GM21529 (cell line): ENCODE measurements at regions not wholly inside any gene's neighbourhood (a gene's known extent, or its start where the extent isn't known, plus 50 kb on each side); places are given as distances from the start of the nearest gene placed in this dataset.
"Not testable (repeated sequence)": the region's sequence is repeated elsewhere in the genome, so short reads cannot be mapped to it uniquely, and the experiment has no call there.

Source experiments
- ATAC-seq: cut with Tn5 transposase; IDR thresholded peaks from one replicate; pipeline ENCODE4 v1.9.1; 2021; ENCODE audit not compliant: unreplicated experiment

GRCh38 chr2:242043538-242044312, 174.2 kb downstream of the RTP5 start:
- no peak for ATAC-seq

- no peak for ATAC-seq
These were observed 174.7 kb downstream of the RTP5 start for GRCh38 chr2:242044313-242044590.

- ATAC-seq = not testable (repeated sequence)
These were observed 176.1 kb downstream of the RTP5 start for GRCh38 chr2:242045596-242046144.

- no peak for ATAC-seq
These were observed 176.8 kb downstream of the RTP5 start for GRCh38 chr2:242046206-242046826.

GRCh38 chr2:242047963-242048362, 178.4 kb downstream of the RTP5 start:
- no peak for ATAC-seq

GRCh38 chr2:242048479-242048878, 178.9 kb downstream of the RTP5 start:
- ATAC-seq = no peak

GRCh38 chr2:242049492-242049891, 180.0 kb downstream of the RTP5 start:
- ATAC-seq = not testable (repeated sequence)

- no peak for ATAC-seq
These were observed 181.9 kb downstream of the RTP5 start for GRCh38 chr2:242051463-242051862.

GRCh38 chr2:242052421-242052820, 182.9 kb downstream of the RTP5 start:
- ATAC-seq = no peak

GRCh38 chr2:242053921-242054320, 184.4 kb downstream of the RTP5 start:
- ATAC-seq = no peak

- no peak for ATAC-seq
These were observed 184.9 kb downstream of the RTP5 start for GRCh38 chr2:242054406-242054805.

GRCh38 chr2:242054881-242055801, 185.6 kb downstream of the RTP5 start:
- ATAC-seq = no peak

GRCh38 chr2:242056026-242056425, 186.5 kb downstream of the RTP5 start:
- no peak for ATAC-seq

GRCh38 chr2:242056785-242057184, 187.3 kb downstream of the RTP5 start:
- no peak for ATAC-seq

- no peak for ATAC-seq
These were observed 188.0 kb downstream of the RTP5 start for GRCh38 chr2:242057379-242058040.

- ATAC-seq = no peak
These were observed 188.7 kb downstream of the RTP5 start for GRCh38 chr2:242058116-242058680.

GRCh38 chr2:242059566-242059965, 190.0 kb downstream of the RTP5 start:
- ATAC-seq = no peak

- ATAC-seq = no peak
These were observed 190.8 kb downstream of the RTP5 start for GRCh38 chr2:242060212-242060835.

- not testable (repeated sequence) for ATAC-seq
These were observed 192.4 kb downstream of the RTP5 start for GRCh38 chr2:242061930-242062329.

- no peak for ATAC-seq
These were observed 193.9 kb downstream of the RTP5 start for GRCh38 chr2:242063436-242063835.
